HG03520 (cell line): ENCODE measurements at regions not wholly inside any gene's neighbourhood (a gene's known extent, or its start where the extent isn't known, plus 50 kb on each side); places are given as distances from the start of the nearest gene placed in this dataset.
"Not testable (repeated sequence)": the region's sequence is repeated elsewhere in the genome, so short reads cannot be mapped to it uniquely, and the experiment has no call there.

Experiments used
- ATAC-seq: cut with Tn5 transposase; IDR thresholded peaks from one replicate; pipeline ENCODE4 v1.9.1; 2021; ENCODE audit warnings: mild to moderate bottlenecking, moderate library complexity; ENCODE audit not compliant: unreplicated experiment

DNA sequence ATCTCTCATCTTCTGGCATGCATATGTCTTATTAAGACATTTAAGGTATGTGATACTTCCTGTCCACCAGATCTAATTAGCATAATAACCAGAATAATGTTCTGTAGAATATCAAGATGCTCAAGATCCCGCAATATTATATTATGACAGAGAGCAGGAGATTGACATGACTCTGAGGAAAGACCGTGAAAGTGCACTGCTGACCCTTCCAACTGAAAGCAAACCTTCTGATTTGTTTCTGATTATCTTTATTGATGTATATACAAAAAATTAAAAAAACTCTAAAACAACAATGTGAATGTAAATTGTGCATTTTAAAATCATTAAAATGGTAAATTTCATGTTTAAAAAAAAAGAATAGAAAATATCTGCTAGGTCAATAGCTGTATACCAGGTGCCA, 184.4 kb upstream of the TMEM45B start:
- no peak for ATAC-seq

DNA sequence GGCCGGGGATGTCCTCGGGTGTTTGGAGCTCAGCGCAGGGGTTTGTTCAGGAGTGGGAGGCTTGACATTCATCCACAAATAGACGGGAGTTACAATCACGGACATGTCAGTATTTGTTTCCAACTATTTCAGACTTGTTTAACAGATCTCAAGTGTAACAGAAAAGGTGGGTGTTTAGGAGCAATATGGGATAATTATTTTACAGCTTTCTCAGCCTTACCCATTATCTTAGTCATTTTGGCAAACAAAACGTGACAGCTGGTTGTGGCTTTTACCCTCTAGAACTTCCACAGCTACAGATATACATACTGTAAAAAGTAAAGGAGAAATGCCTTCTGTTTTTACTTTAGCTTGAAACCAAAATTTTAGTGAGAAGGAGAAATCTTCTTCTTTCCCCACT, 178.7 kb upstream of the TMEM45B start:
- ATAC-seq: no peak

- ATAC-seq: no peak
These were observed 178.2 kb upstream of the TMEM45B start for GRCh38 chr11:129637473-129637872.

DNA sequence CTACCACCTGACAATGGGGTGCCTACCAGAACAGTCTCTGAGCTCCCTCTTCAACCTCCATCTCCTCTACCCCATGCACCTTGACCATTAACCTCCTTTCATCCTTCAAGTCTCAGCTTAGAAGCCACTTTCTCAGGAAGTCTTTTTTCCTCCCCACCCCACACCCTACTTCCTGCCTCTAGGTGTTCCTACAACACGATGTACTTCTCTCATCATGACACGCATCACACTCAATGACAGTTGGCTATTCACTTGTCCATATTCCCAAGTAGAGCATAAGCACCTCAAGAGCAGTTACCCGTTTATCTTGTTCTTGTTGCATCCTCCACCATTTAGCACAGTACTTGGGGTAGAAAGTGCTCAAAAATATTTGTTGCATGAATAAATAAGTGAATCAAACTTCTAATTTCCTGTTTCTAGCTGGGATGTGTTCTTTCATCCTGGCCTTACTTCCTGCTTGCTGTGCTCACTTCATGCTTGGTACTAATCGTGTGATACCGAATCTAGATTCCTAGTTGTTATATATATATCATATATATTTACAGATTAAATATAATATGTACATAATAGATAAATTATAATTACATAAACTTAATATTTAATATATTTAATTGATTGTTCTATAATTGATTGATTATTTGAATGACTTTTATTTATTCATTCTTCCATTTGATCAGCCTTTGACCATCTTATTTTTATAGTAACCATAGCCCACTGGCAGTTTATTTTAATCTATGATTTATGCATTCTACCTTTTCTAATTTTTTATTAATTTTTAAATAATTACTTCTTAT, 177.5 kb upstream of the TMEM45B start:
- no peak for ATAC-seq

DNA sequence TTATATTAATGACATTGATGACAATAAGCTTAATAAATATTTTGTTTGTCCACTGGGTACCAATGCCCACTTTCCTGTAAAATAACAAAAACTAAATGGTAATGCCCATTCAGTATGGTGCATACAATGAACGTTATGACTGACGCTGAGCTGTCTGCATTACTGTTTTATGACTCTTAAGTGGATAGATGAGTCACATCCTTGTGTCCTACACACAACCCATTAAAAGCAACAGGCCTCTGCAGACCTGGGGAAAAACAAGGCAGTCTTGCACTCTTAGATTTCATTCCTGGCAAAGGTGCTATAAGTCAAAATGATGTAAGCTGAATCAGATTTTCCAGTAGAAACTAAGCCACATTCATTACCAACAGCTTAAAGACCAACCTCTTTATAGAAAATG, 176.3 kb upstream of the TMEM45B start:
- ATAC-seq: peak; percentile 50

GRCh38 chr11:129640671-129641070, 175.0 kb upstream of the TMEM45B start:
- no peak for ATAC-seq

DNA sequence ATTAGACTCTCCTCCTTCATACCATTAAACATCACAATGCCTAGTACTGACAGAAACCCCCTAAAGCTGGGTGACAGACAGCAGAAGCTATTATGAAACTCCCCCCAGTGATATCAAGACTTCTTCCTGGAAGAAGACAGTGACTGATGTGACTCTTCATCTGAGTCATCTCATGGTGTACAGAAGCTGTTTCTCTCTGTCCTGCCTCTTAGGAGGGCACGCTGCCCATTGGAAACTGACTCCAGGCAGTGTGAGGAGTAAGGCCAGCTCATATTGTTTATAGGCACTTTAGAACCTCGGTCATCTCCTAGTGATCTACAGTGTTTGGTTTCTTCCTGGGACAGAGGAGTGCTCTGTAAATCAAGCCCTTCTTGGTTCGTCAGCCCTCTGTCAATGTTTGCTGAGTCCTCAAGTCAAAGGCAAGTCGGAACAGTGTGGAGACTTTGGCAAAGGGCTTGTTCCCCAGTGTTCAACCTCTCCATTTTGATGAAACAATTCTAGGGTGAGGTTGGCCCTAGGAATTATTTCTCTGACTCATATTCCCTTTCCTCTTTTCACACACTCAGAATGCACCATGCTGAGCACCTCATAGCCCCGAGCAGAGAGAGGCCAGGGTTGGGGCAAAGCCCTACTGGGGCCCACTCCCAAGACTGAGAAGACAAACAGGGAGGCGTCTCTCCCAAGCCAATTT, 172.5 kb upstream of the TMEM45B start:
- no peak for ATAC-seq

GRCh38 chr11:129644326-129644725, 171.3 kb upstream of the TMEM45B start:
- no peak for ATAC-seq

- no peak for ATAC-seq
These were observed 169.7 kb upstream of the TMEM45B start for GRCh38 chr11:129645943-129646342.

GRCh38 chr11:129650044-129650443, 165.6 kb upstream of the TMEM45B start:
- not testable (repeated sequence) for ATAC-seq

GRCh38 chr11:129652835-129653234, 162.8 kb upstream of the TMEM45B start:
- ATAC-seq: no peak

DNA sequence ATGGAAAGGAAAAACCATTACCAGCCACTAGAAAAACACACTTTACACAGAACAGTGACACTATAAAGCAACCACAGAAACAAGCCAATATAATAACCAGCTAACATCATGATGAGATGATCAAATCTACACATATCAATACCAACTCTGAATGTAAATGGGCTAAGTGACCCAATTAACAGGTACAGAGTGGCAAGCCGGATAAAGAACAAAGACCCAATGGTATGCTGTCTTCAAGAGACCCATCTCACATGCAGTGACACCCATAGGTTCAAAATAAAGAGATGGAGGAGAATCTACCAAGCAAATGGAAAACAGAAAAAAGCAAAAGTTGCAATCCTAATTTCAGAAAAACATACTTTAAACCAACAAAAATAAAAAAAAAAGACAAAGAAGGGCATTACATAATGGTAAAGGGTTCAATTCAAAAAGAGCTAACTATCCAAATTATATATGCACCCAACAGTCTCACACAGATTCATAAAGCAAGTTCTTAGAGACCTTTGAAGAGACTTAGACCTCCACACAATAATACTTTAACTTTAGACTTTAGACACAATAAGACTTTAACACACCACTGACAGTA, 160.3 kb upstream of the TMEM45B start:
- no peak for ATAC-seq

DNA sequence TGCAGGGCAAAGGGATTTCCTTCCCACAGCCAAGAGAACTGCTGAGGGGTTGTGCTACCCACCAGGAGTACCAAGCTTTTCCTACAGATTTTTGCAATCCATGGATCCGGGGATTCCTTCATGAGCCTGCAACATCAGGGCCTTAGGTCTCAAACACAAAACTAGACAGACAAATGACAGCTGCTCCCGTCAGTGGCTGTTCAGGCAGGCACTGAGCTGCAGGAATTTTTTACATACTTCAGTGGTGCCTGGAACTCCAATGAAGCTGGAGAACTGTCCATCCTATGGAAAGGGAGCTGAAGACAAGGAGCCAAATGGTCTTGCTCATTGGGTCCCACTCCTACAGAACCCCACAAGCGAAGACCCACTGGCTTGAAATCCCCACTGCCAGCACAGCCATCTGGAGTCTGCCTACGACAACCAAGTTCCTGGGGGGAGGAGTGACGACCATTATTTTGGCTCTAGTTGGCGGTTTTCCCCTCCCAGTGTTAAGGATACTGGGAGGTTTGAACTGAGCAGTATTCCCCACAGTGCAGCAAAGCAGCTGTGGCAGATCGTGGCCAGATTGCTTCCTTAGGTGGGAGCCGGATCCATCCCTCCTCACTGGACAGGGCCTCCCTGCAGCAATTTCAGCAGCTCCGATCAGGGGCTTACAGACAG, 157.7 kb upstream of the TMEM45B start:
- no peak for ATAC-seq

- ATAC-seq: no peak
These were observed 157.2 kb upstream of the TMEM45B start for GRCh38 chr11:129658526-129658867.

GRCh38 chr11:129680907-129681306, 134.7 kb upstream of the TMEM45B start:
- ATAC-seq: no peak

- no peak for ATAC-seq
These were observed 134.1 kb upstream of the TMEM45B start for GRCh38 chr11:129681344-129682114.

DNA sequence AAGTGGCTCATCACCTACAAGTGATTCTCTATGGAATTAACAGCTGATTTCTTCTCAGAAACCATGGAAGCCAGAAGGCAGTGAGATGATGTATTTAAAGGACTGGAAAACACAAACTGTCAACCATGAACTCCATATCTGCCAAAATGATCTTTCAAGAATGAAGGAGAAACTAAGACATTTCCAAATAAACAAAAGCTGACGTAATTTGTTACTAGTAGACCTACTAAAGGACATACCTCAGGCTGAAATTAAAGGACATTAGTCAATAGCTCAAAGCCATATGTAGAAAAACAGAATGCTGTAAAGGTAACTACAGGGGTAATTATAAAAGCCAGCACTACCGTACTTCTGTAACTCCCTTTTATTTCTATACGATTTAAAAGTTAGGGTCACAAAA, 129.4 kb upstream of the TMEM45B start:
- ATAC-seq: no peak

DNA sequence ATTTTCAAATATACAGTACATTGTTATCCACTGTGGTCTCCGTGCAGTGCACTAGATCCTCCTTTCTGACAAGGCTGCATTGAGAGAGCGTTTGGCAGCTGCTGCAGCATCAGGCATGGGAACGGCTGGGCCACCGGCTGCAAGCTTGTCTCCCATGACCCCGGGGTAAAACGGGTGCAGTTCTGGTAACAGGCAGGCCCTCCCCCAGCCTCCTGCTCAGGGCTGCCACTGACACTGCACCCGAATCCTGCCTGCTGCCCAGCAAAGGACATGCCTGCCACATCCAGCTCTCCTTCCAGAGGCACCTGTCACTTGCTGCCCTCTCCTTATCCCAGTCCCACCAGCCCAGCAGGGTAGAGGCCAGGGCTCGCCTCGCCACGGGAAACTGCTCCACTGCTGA, 124.5 kb upstream of the TMEM45B start:
- no peak for ATAC-seq

- ATAC-seq: no peak
These were observed 121.1 kb upstream of the TMEM45B start for GRCh38 chr11:129694538-129694937.

GRCh38 chr11:129694966-129695365, 120.7 kb upstream of the TMEM45B start:
- no peak for ATAC-seq
